ENCODE measurements at regions not wholly inside any gene's neighbourhood (a gene's known extent, or its start where the extent isn't known, plus 50 kb on each side); places are given as distances from the start of the nearest gene placed in this dataset.

- H4K20me1 ChIP-seq (ENCODE audit: insufficient read depth), result no peaks in the 10 kb centered on the region
- no peaks in the 10 kb centered on the region for H3K36me3 ChIP-seq (ENCODE audit: low read depth)
- H3K4me2 ChIP-seq (ENCODE audit: unreplicated experiment), result no peak overlapping the region
- no peaks in the 10 kb centered on the region for H3K4me1 ChIP-seq (ENCODE audit: insufficient read depth)
- H3K9me3 ChIP-seq (ENCODE audit: low read depth), result no peaks in the 10 kb centered on the region
- no peaks in the 10 kb centered on the region for H3K79me2 ChIP-seq (ENCODE audit: insufficient read depth)
- H3K27ac ChIP-seq, result no peak overlapping the region
- H3K9ac ChIP-seq, result no peak overlapping the region
- H3K27me3 ChIP-seq (replicated peaks; ENCODE audit: insufficient read depth), result no peaks in the 10 kb centered on the region
- H3F3A ChIP-seq (ENCODE audit: insufficient read depth), result no peaks in the 10 kb centered on the region
- TF ChIP-seq EZH2 (IDR thresholded peaks at IDR 0.05; ENCODE audit: insufficient read depth, poor library complexity, severe bottlenecking) (no peak), EZH2phosphoT487 (IDR thresholded peaks at IDR 0.05; ENCODE audit: insufficient read depth, low read depth) (no peak)
- no peaks in the 10 kb centered on the region for H3K9me2 ChIP-seq (ENCODE audit: insufficient read depth)
- no peak overlapping the region for H2AFZ ChIP-seq
- H3K4me3 ChIP-seq, result no peak overlapping the region
- no peak for DNase-seq
- in situ Hi-C loops (cut with MboI), result no loop called here
These were observed 563.4 kb downstream of the BCL11B start for GRCh38 chr14:98708555-98708954.

- H3K9me3 ChIP-seq (ENCODE audit: low read depth), result no peaks in the 10 kb centered on the region
- H3K9me2 ChIP-seq (ENCODE audit: insufficient read depth), result no peaks in the 10 kb centered on the region
- no peak for DNase-seq
- no peak overlapping the region for H3K27ac ChIP-seq
- H2AFZ ChIP-seq, result no peak overlapping the region
- no peaks in the 10 kb centered on the region for H3K36me3 ChIP-seq (ENCODE audit: low read depth)
- H3K79me2 ChIP-seq (ENCODE audit: insufficient read depth), result no peaks in the 10 kb centered on the region
- 14 to 24% methylated on average over 2 of the region's 2 CpGs for WGBS, 2 experiments (ENCODE audit: low coverage in 1 of 2, low lambda C conversion rate in 2 of 2, missing lambda C conversion rate in 2 of 2)
- in situ Hi-C loops (cut with MboI), result no loop called here
- H3K9ac ChIP-seq, result no peak overlapping the region
- no peak overlapping the region for H3K4me3 ChIP-seq
- H3K4me2 ChIP-seq (ENCODE audit: unreplicated experiment), result no peak overlapping the region
- H3K27me3 ChIP-seq (replicated peaks; ENCODE audit: insufficient read depth), result no peaks in the 10 kb centered on the region
- no peaks in the 10 kb centered on the region for H3F3A ChIP-seq (ENCODE audit: insufficient read depth)
- no peaks in the 10 kb centered on the region for H3K4me1 ChIP-seq (ENCODE audit: insufficient read depth)
- TF ChIP-seq EZH2phosphoT487 (IDR thresholded peaks at IDR 0.05; ENCODE audit: insufficient read depth, low read depth), result no peak
- no peak for TF ChIP-seq EZH2 (IDR thresholded peaks at IDR 0.05; ENCODE audit: insufficient read depth, poor library complexity, severe bottlenecking)
- H4K20me1 ChIP-seq (ENCODE audit: insufficient read depth), result no peaks in the 10 kb centered on the region
These were observed 560.5 kb downstream of the BCL11B start for GRCh38 chr14:98711453-98711852.

- Histone ChIP-seq H3K4me1 (ENCODE audit: insufficient read depth) (no peaks in the 10 kb centered on the region), H3K27me3 (replicated peaks; ENCODE audit: insufficient read depth) (no peaks in the 10 kb centered on the region), H3K9me2 (ENCODE audit: insufficient read depth) (no peaks in the 10 kb centered on the region), H3K9ac (no peak overlapping the region), H3K9me3 (ENCODE audit: low read depth) (no peaks in the 10 kb centered on the region), H4K20me1 (ENCODE audit: insufficient read depth) (no peaks in the 10 kb centered on the region), H3K27ac (no peak overlapping the region), H3K4me2 (ENCODE audit: unreplicated experiment) (no peak overlapping the region), H2AFZ (no peak overlapping the region), H3K36me3 (ENCODE audit: low read depth) (no peaks in the 10 kb centered on the region), H3K79me2 (ENCODE audit: insufficient read depth) (no peaks in the 10 kb centered on the region), H3F3A (ENCODE audit: insufficient read depth) (no peaks in the 10 kb centered on the region), H3K4me3 (no peak overlapping the region)
- no peak for DNase-seq
- in situ Hi-C loops (cut with MboI), result no loop called here
- TF ChIP-seq EZH2phosphoT487 (IDR thresholded peaks at IDR 0.05; ENCODE audit: insufficient read depth, low read depth), result no peak
- WGBS, 2 experiments (ENCODE audit: low coverage in 1 of 2, low lambda C conversion rate in 2 of 2, missing lambda C conversion rate in 2 of 2), result 1 to 2% methylated on average over 8 of the region's 8 CpGs
These were observed 557.2 kb downstream of the BCL11B start for GRCh38 chr14:98714626-98715425.

- TF ChIP-seq EZH2phosphoT487 (IDR thresholded peaks at IDR 0.05; ENCODE audit: insufficient read depth, low read depth), result no peak
- no peak for TF ChIP-seq EZH2 (IDR thresholded peaks at IDR 0.05; ENCODE audit: insufficient read depth, poor library complexity, severe bottlenecking)
- in situ Hi-C loops (cut with MboI), result no loop called here
- no peaks in the 10 kb centered on the region for H3K9me3 ChIP-seq (ENCODE audit: low read depth)
- no peak overlapping the region for H3K27ac ChIP-seq
- no peaks in the 10 kb centered on the region for H4K20me1 ChIP-seq (ENCODE audit: insufficient read depth)
- no peaks in the 10 kb centered on the region for H3K9me2 ChIP-seq (ENCODE audit: insufficient read depth)
- no peaks in the 10 kb centered on the region for H3K36me3 ChIP-seq (ENCODE audit: low read depth)
- no peak overlapping the region for H2AFZ ChIP-seq
- H3K4me2 ChIP-seq (ENCODE audit: unreplicated experiment), result no peak overlapping the region
- H3K4me1 ChIP-seq (ENCODE audit: insufficient read depth), result no peaks in the 10 kb centered on the region
- no peak overlapping the region for H3K9ac ChIP-seq
- H3K27me3 ChIP-seq (replicated peaks; ENCODE audit: insufficient read depth), result no peaks in the 10 kb centered on the region
- H3F3A ChIP-seq (ENCODE audit: insufficient read depth), result no peaks in the 10 kb centered on the region
- no peak overlapping the region for H3K4me3 ChIP-seq
- H3K79me2 ChIP-seq (ENCODE audit: insufficient read depth), result no peaks in the 10 kb centered on the region
- DNase-seq, result no peak
- 55 to 71% methylated on average over 7 of the region's 7 CpGs for WGBS, 2 experiments (ENCODE audit: low coverage in 1 of 2, low lambda C conversion rate in 2 of 2, missing lambda C conversion rate in 2 of 2)
These were observed 555.9 kb downstream of the BCL11B start for GRCh38 chr14:98716133-98716532.

GRCh38 chr14:98721061-98721460, 550.9 kb downstream of the BCL11B start:
- Histone ChIP-seq H3K36me3 (ENCODE audit: low read depth) (no peaks in the 10 kb centered on the region), H2AFZ (no peak overlapping the region), H3K4me2 (ENCODE audit: unreplicated experiment) (no peak overlapping the region), H4K20me1 (ENCODE audit: insufficient read depth) (no peaks in the 10 kb centered on the region), H3K4me1 (ENCODE audit: insufficient read depth) (no peaks in the 10 kb centered on the region), H3K9ac (no peak overlapping the region), H3K4me3 (no peak overlapping the region), H3K27ac (no peak overlapping the region), H3K9me3 (ENCODE audit: low read depth) (no peaks in the 10 kb centered on the region), H3K27me3 (replicated peaks; ENCODE audit: insufficient read depth) (no peaks in the 10 kb centered on the region), H3K79me2 (ENCODE audit: insufficient read depth) (no peaks in the 10 kb centered on the region), H3K9me2 (ENCODE audit: insufficient read depth) (no peaks in the 10 kb centered on the region), H3F3A (ENCODE audit: insufficient read depth) (no peaks in the 10 kb centered on the region)
- in situ Hi-C loops (cut with MboI), result no loop called here
- 19 to 21% methylated on average over 1 of the region's 1 CpG for WGBS, 2 experiments (ENCODE audit: low coverage in 1 of 2, low lambda C conversion rate in 2 of 2, missing lambda C conversion rate in 2 of 2)
- TF ChIP-seq EZH2 (IDR thresholded peaks at IDR 0.05; ENCODE audit: insufficient read depth, poor library complexity, severe bottlenecking), result no peak
- no peak for TF ChIP-seq EZH2phosphoT487 (IDR thresholded peaks at IDR 0.05; ENCODE audit: insufficient read depth, low read depth)
- DNase-seq, result no peak

Measured in GM23248 (cell line).